Caco-2 (cell line): ENCODE measurements at regions not wholly inside any gene's neighbourhood (a gene's known extent, or its start where the extent isn't known, plus 50 kb on each side); places are given as distances from the start of the nearest gene placed in this dataset.

Experiments used
- BruUV-seq: library from RNA; stranded (reverse); fragments of 400-500 nt; replicated peaks from 2 replicates; lab custom pipeline; 2021; lab: Mats Ljungman, UMichigan
- CTCF ChIA-PET: fragments of 300-600 bp; sonication (Branson Sonifier 250); formaldehyde crosslinking; loops from one replicate; lab custom pipeline; 2022; ENCODE audit warnings: antibody characterized with exemption; lab: Charles Lee
- POLR2A ChIA-PET: fragments of 300-600 bp; sonication (Branson Sonifier 250); formaldehyde crosslinking; loops from one replicate; lab custom pipeline; 2022; ENCODE audit warnings: antibody characterized with exemption; lab: Charles Lee
- DNase-seq, 2 experiments: peaks; one replicate each; pipeline versions ENCODE4 v3.0.0 to v3.0.0-alpha.2; 2020 to 2022
- H3K27me3 ChIP-seq: replicated peaks from 2 replicates; pipeline ENCODE4 v1.6.0; 2011; ENCODE audit warnings: low read length; ENCODE audit not compliant: control insufficient read depth, insufficient read depth
- H3K36me3 ChIP-seq: 2 replicates; pipeline ENCODE4 v1.5.1; 2011; ENCODE audit warnings: low read length; ENCODE audit not compliant: control insufficient read depth, insufficient read depth
- H3K4me1 ChIP-seq: fragments of 250-450 bp; sonication (Bioruptor Pico); 2 replicates; pipeline ENCODE4 v1.5.1; 2020; ENCODE audit warnings: mild to moderate bottlenecking
- H3K4me3 ChIP-seq: 2 replicates; pipeline ENCODE4 v1.5.1; 2011; ENCODE audit warnings: low read depth, mild to moderate bottlenecking, control low read depth, low read length
- H3K9me3 ChIP-seq: fragments of 250-450 bp; sonication (Bioruptor Pico); 2 replicates; pipeline ENCODE4 v1.5.1; 2020; ENCODE audit warnings: mild to moderate bottlenecking, moderate library complexity
- H3K27ac Mint-ChIP-seq: one replicate; pipeline ENCODE4 v1.8.0; 2022; ENCODE audit warnings: mixed read lengths; ENCODE audit not compliant: unreplicated experiment
- H3K27me3 Mint-ChIP-seq: one replicate; pipeline ENCODE4 v1.8.0; 2022; ENCODE audit warnings: mixed read lengths; ENCODE audit not compliant: insufficient read depth, unreplicated experiment
- H3K36me3 Mint-ChIP-seq: one replicate; pipeline ENCODE4 v1.8.0; 2022; ENCODE audit warnings: mild to moderate bottlenecking, mixed read lengths; ENCODE audit not compliant: insufficient read depth, unreplicated experiment
- H3K4me1 Mint-ChIP-seq: one replicate; pipeline ENCODE4 v1.8.0; 2022; ENCODE audit warnings: low read depth, mixed read lengths; ENCODE audit not compliant: unreplicated experiment
- H3K4me3 Mint-ChIP-seq: one replicate; pipeline ENCODE4 v1.8.0; 2022; ENCODE audit warnings: mild to moderate bottlenecking, moderate library complexity, mixed read lengths; ENCODE audit not compliant: unreplicated experiment
- H3K9me3 Mint-ChIP-seq: one replicate; pipeline ENCODE4 v1.8.0; 2022; ENCODE audit warnings: mixed read lengths; ENCODE audit not compliant: unreplicated experiment
- CTCF ChIP-seq, 2 experiments: fragments of 200-600 bp in 1 of 2; IDR thresholded peaks; 1 replicate in 1 of 2; 2 replicates in 1 of 2; pipeline versions ENCODE4 v1.5.1 to v1.8.0; 2011 to 2022; ENCODE audit warnings: antibody characterized with exemption in 1 of 2, control low read depth in 1 of 2, inconsistent platforms in 1 of 2, low read depth in 1 of 2, low read length in 1 of 2, mild to moderate bottlenecking in 1 of 2, moderate library complexity in 1 of 2; ENCODE audit not compliant: insufficient read depth in 1 of 2, severe bottlenecking in 1 of 2, unreplicated experiment in 1 of 2
- intact Hi-C: fragments of 100-400 bp; cut with micrococcal nuclease; formaldehyde crosslinking; loops from one replicate; pipeline ENCODE4 v1.10.0; 2022; ENCODE audit not compliant: unreplicated experiment

- no TSS peak for BruUV-seq
- no peaks in the 10 kb centered on the region for H3K9me3 ChIP-seq
- Mint-ChIP-seq H3K36me3 (no peaks in the 10 kb centered on the region), H3K9me3 (no peaks in the 10 kb centered on the region), H3K27ac (no peak overlapping the region), H3K4me3 (no peak overlapping the region), H3K27me3 (no peaks in the 10 kb centered on the region), H3K4me1 (no peaks in the 10 kb centered on the region)
- CTCF ChIA-PET = no interaction called here
- no peak for DNase-seq
- POLR2A ChIA-PET = no interaction called here
- intact Hi-C loops = no loop called here
- H3K36me3 ChIP-seq = no peaks in the 10 kb centered on the region
- H3K4me1 ChIP-seq = no peaks in the 10 kb centered on the region
- H3K4me3 ChIP-seq = no peak overlapping the region
- TF ChIP-seq CTCF (IDR thresholded peaks at IDR 0.05; ENCODE audit: insufficient read depth in 1 of 2, low read depth in 1 of 2, low read length in 1 of 2, severe bottlenecking in 1 of 2, unreplicated experiment in 1 of 2) = no peak
- H3K27me3 ChIP-seq = no peaks in the 10 kb centered on the region
Observed at GRCh38 chr11:25242928-25243327, 746.1 kb downstream of the LUZP2 start.

- Histone ChIP-seq H3K9me3 (no peaks in the 10 kb centered on the region), H3K4me1 (no peaks in the 10 kb centered on the region), H3K4me3 (no peak overlapping the region), H3K27me3 (no peaks in the 10 kb centered on the region), H3K36me3 (no peaks in the 10 kb centered on the region)
- Mint-ChIP-seq H3K36me3 (no peaks in the 10 kb centered on the region), H3K4me3 (no peak overlapping the region), H3K9me3 (no peaks in the 10 kb centered on the region), H3K4me1 (no peaks in the 10 kb centered on the region), H3K27me3 (no peaks in the 10 kb centered on the region), H3K27ac (no peak overlapping the region)
- no TSS peak for BruUV-seq
- ChIA-PET CTCF (no interaction called here), POLR2A (no interaction called here)
- TF ChIP-seq CTCF (IDR thresholded peaks at IDR 0.05; ENCODE audit: insufficient read depth in 1 of 2, low read depth in 1 of 2, low read length in 1 of 2, severe bottlenecking in 1 of 2, unreplicated experiment in 1 of 2) = no peak
- no peak for DNase-seq
- intact Hi-C loops = no loop called here
Observed at GRCh38 chr11:25244126-25244525, 747.3 kb downstream of the LUZP2 start.

- Histone ChIP-seq H3K27me3 (no peaks in the 10 kb centered on the region), H3K36me3 (no peaks in the 10 kb centered on the region), H3K4me1 (no peaks in the 10 kb centered on the region), H3K4me3 (no peak overlapping the region), H3K9me3 (no peaks in the 10 kb centered on the region)
- no TSS peak for BruUV-seq
- no peaks in the 10 kb centered on the region for H3K4me1 Mint-ChIP-seq
- H3K4me3 Mint-ChIP-seq = no peak overlapping the region
- H3K9me3 Mint-ChIP-seq = no peaks in the 10 kb centered on the region
- ChIA-PET POLR2A (no interaction called here), CTCF (no interaction called here)
- intact Hi-C loops = no loop called here
- no peak overlapping the region for H3K27ac Mint-ChIP-seq
- DNase-seq = no peak
- H3K36me3 Mint-ChIP-seq = no peaks in the 10 kb centered on the region
- no peaks in the 10 kb centered on the region for H3K27me3 Mint-ChIP-seq
- no peak for TF ChIP-seq CTCF (IDR thresholded peaks at IDR 0.05; ENCODE audit: insufficient read depth in 1 of 2, low read depth in 1 of 2, low read length in 1 of 2, severe bottlenecking in 1 of 2, unreplicated experiment in 1 of 2)
Observed at GRCh38 chr11:25247336-25247735, 750.5 kb downstream of the LUZP2 start.
